HG02623 (cell line): ENCODE measurements at regions not wholly inside any gene's neighbourhood (a gene's known extent, or its start where the extent isn't known, plus 50 kb on each side); places are given as distances from the start of the nearest gene placed in this dataset.
"Not testable (repeated sequence)": the region's sequence is repeated elsewhere in the genome, so short reads cannot be mapped to it uniquely, and the experiment has no call there.

Experiments used
- ATAC-seq: cut with Tn5 transposase; IDR thresholded peaks from one replicate; pipeline ENCODE4 v1.9.1; 2021; ENCODE audit warnings: moderate library complexity; ENCODE audit not compliant: unreplicated experiment

DNA sequence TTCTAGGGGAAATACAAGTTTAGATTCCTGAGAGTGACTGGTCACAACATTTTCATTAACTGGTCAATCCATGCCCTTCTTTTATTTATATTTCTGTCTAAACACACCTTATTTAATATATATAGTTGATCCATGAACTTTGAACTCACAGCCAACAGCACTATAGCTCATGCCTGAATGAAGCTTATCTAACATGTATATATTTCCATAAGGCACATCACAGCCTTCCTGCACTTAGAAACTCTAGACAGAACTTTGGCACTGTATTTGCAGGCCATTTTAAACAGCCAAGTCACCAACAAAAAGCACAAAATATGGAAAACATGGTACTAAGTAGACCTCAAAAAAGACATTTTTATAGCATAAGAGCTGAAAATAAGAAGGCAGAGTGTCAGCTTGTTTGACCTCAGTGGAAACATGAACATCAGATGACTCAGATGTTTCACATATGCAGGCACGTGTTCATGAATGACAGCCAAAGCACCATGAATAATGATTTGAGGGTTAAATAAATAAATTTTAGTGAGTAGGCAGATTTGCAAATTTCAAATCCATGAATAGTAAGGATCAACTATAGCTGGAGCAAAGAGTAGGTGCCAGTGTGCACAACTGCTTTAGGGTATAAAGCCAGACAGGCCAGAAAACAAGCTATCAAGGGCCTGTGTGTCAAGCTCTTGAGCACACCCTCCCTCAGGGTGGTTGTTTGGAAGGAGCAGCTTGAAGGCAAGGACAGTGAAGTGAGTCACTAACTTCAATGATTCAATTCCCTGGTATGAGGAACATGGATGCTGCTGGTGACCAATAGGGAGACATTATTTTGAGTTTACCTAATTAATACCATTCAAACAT lies 88.9 kb upstream of the NT5E start:
- ATAC-seq, result no peak

DNA sequence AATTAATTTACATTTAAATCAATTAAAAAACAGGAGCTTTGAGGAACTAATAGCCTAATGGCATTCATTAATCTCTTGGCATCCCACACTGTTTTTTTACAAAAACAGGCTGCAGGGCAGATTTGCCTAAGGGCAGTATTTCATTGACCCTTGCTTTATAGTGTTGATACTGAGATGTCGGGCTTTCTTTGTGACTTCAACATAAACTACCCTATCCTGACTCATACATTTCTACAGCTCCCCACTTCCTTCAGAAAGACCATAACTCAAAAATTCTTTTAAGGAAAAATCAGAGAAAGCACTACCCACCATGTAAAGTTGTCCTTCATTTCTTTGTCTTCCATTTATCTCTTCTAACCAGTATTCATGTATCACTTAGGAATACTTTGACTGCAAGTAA lies 92.2 kb upstream of the NT5E start:
- ATAC-seq, result no peak

DNA sequence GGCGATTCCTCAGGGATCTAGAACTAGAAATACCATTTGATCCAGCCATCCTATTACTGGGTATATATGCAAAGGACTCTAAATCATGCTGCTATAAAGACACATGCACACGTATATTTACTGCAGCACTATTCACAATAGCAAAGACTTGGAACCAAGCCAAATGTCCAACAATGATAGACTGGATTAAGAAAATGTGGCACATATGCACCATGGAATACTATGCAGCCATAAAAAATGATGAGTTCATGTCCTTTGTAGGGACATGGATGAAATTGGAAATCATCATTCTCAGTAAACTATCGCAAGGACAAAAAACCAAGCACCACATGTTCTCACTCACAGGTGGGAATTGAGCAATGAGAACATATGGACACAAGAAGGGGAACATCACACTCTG lies 93.1 kb upstream of the NT5E start:
- ATAC-seq, result not testable (repeated sequence)

DNA sequence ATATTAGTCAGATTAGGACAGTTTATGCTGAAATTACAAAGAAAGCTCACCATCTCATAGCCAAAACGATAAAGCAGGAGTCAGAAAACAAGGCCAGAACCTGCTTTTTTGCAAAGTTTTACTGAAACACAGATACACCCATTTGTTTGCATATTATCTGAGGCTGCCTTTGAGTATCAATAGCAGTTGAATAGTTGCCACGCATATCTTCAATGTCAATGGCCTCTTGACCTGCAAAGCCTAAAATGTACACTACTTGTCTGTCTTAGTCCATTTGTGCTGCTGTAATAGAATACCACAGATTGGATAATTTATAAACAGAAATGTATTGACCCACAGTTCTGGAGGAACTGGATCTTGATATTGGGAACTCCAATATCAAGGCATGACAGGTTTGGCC lies 94.1 kb upstream of the NT5E start:
- no peak for ATAC-seq

DNA sequence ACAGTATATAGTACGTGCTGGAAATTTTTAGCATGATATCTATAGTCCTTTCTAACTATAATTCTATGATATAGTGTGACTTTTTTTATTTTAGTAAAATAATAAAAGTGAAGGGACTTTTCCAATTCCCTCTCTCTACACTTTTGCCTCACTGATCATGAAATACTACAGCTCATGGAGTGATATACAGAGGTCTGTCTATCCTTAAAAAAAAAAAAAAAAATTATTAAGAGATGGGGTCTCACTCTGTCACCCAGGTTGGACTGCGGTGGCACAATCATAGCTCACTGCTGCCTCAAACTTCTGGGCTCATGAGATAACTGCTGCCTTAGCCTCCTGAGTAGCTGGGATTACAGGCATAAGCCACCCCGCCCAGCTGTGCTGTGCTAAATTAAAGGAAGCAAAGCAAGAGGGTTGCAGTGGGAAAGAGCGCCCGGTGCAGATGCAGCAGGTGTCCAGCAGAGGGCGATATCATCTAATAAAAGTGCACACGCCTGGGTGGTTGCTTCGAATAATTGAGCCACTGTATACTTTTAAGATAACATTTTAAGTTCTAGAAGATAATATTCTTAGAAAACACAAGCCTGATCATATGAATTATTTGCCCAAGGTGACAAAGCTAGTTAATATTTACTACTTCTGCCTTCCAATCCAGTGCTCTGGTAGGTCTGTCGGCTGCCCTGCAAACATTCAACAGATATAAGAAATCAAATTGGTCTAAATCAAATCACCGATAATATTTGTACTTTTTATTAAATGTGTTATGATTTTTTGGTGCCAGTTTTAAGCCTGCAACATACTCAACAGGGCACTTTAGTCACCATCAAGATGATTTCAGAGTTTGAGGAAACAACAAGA lies 94.9 kb upstream of the NT5E start:
- ATAC-seq, result peak; percentile 87

DNA sequence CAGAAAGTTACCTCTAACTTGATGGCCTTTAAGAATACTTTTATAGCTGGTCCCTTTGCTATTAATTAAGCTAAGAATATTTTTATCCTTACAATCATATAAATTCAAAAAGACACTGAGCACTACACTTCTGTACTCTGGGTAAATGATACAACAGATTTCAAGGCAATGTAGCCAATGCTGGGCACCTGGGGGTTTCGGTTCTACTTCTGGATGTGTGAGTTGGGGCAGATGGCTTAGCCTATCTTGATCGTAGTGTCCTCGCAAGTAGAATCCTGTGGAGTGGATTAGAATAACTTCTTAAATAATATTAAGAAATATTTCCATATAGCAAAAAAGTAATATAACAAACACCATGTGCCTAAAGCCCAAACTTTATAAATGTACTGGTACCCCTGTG lies 96.9 kb upstream of the NT5E start:
- ATAC-seq, result no peak

DNA sequence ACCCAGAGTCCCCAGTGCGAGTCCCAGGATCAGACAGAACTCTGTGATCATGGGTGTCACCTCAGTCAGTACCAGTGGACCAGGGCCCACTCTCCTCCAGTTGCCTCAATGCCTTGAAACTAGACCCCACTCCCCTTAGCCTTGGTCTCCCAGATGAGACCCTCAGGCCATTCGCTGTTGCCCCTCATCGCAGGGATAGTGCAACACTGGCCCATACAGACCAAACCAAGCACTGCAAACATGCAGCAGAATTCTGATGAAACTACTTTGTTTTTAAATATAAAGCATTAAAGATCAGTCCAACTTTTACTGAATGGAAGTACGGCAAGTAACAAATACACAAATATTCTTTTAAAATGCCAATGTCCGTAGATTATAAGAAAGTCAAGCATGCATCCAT lies 101.2 kb upstream of the NT5E start:
- ATAC-seq, result no peak

DNA sequence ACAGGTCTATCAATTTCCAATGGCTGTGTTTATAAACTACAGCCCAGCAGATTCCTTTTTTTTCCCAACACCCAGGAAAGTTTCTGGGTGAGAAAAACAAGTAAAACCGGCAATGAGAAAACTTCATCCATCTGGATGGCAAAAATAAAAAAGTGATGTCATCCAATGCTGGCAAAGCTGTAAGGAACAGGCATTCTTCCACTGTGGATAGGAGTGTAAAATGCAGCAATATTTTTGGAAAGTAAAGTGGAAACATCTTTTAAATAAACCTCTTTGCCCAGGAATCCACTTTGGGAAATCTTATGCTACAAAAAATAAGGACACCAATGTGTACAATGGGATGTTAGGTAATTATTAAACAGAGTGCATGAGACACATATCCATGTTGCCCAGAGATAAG lies 102.1 kb upstream of the NT5E start:
- ATAC-seq, result no peak

DNA sequence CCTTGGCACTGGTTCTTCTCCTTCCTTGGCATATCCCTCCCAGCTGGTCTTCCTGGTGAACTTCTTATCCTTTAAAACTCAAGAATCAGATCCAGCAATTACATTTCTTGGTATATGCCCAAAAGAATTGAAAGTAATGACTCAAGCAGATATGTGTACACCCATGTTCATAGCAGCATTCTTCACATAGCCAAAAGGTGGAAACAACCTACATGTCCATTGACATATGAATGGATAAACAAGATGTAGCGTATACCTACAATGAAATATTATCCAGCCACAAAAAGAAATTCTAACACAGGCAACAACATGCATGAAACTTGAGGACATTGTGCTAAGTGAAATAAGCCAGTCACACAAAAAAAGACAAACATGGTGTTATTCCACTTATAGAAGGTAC lies 103.7 kb upstream of the NT5E start:
- ATAC-seq, result no peak

DNA sequence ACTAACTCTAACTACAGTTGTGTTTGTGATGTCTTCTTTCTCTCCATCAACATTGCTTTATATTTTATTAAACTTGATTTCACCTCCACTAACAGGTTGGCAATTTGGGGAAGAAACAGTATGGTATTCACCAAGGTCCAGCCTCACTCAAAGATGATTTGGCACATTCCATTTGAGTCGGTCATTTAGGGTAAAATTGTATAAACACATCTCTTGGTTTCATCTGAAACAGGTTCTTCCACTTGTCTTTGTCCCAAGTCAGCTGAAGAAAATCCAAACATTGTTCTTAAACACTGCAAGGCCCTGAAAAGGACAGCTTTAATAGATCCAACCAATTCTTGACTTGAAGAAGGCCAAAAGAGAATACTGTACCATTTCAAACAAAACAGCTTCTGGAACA lies 104.9 kb upstream of the NT5E start:
- ATAC-seq, result no peak

DNA sequence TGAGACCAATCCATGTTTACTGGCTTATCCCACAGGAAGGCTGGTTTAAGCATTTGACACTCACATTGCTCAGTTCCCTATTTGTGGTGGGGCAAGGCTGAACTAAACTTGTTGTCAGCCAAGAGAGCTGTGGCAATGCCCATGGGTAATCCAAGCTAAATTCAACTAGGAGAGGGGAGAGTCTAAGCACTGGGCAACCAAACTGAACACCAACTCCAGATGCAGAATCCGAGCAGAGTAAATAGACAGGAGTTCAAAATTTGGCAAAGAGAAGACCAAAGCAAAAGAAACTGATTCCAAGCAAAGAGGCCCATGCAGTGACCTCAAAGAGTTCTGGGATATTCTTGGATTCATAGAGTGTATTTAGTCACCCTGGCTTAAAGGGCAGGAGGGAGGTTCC lies 106.5 kb upstream of the NT5E start:
- no peak for ATAC-seq

DNA sequence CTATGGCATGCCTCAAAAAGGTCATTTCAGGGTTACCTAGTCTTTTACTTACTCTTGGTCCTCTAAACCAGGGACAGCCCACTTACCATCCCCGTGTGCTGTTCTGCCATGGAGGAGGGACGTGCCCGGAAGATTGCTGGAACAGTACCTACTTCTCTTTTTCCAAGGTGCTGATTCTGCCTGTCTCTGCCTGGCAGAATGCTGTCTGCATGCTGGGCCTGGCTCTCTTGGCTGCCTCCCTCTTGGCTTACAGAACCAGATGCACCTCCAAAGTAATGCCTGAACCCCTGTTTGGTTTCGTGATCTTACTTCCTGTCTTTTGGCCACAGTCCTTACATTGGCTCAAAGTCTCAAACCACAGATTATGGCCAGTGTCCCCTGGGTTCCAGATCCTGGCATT lies 120.7 kb upstream of the NT5E start:
- ATAC-seq, result no peak

DNA sequence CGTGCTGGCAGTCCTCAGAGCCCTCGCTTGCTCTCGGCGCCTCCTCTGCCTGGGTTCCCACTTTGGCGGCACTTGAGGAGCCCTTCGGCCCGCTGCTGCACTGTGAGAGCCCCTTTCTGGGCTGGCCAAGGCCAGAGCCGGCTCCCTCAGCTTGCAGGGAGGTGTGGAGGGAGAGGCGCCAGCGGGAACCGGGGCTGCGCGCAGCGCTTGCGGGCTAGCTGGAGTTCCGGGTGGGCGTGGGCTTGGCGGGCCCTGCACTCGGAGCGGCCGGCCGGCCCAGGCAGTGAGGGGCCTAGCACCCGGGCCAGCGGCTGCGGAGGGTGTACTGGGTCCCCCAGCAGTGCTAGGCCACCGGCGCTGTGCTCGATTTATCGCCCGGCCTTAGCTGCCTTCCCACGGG lies 124.1 kb upstream of the NT5E start:
- ATAC-seq, result not testable (repeated sequence)

DNA sequence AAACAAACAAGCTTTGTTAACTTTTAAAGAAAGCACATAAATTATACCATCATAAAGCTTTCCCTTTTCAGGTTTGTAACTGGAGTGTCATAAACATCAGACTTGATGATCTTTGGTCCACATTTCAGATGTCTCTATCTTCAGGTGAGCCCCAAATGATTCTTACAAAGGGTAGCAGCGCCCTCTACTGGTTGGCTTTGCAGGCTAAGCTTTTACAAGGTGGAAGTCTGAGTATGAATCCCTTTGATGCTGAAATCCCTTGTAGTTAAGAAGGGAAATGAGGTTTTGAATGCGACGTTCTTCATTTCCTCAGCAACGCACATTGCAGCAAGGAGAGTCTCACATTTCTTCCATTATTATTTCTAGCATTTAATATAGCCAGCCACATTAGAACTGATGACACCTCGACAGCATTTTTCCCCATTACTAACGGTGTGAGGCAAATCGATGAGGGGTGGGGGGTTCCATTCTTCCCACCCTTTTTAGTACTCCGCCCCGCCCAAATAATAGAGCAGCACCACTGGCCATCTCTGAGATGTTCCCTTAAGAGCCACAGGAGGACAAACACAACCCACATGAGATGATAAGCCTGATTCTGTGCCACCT lies 126.3 kb upstream of the NT5E start:
- peak; percentile 89 for ATAC-seq

DNA sequence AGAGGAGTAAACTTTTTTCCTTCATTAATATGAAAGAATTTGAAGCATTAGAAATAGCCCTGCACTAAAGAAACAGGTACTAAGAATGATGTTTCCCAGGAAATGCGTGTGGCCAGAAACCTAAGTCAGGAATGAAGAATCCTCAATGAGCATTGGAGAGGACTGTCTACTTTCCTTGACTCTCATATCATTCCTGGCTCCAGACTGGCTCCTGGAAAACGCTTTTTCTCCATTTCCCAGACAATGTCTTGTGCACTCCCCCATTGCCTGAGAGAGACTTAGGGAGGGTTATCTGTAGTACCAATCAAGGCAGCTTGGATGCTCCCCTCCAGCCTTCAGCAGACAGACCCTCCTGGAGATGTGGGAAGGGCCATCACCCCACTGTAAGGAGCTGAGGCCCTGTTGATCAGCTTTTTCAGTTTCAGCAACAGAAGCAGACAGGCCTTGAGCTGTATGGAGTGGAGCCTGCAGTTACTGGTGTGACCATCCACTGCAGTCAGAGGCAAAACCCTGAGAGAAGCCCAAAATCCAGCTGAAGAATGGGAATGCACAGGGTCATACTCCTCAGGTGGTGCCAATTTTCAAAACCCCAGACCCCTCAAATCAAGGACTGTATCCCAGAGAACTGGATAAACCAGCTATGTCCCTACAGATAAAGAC lies 127.3 kb upstream of the NT5E start:
- ATAC-seq, result no peak

DNA sequence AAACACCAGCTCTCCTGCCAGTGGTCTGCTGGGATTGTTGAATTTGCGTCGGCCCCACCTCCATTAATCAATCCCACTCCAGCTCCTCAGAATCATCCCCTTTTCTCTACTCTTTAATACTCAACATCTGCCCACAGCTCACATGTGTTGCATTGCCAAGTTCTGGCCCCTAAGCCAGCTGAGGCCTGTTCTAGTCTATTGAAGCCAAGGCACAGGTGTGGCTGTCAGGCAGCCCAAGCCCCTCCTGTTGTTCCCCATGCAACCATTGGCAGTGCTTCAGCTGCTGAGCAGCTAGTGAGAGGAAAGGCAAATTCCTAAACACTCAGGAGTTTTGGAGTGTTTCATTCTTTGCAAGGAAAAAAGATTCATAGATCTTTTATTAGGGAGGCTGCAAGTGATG lies 128.0 kb upstream of the NT5E start:
- ATAC-seq, result no peak

DNA sequence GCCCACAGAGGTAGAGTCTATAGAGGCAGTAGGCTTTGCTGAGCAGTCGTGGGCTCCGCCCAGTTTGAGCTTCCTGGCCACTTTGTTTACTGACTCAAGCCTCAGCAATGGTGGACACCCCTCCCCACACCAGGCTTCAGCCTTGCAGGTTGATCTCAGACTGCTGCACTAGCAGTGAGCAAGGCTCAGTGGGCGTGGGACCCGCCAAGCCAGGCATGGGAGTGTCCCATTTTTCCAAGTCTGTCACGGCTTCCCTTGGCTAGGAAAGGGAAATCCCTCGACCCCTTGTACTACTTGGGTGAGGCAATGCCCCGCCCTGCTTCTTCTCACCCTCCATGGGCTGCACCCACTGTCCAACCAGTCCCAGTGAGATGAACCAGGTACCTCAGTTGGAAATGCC lies 135.3 kb upstream of the NT5E start:
- ATAC-seq, result no peak

DNA sequence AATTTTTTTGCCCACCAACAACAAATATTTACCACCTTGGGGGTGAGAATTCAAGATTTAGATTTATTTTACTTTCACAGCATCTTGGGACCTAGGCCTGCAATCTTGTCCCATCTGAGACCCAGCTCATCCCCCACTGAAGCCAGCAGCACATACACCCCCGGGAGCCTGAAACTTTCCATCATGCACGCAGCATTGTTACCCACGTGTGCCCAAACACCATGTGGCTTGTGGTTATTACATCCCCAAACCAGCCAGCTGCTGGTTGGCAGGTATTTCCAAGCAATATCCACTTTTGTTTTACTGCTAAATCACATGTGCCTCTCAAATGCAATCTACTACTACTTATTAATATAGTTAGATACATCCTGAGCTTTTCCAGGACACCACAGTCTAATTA lies 149.3 kb upstream of the NT5E start:
- no peak for ATAC-seq

DNA sequence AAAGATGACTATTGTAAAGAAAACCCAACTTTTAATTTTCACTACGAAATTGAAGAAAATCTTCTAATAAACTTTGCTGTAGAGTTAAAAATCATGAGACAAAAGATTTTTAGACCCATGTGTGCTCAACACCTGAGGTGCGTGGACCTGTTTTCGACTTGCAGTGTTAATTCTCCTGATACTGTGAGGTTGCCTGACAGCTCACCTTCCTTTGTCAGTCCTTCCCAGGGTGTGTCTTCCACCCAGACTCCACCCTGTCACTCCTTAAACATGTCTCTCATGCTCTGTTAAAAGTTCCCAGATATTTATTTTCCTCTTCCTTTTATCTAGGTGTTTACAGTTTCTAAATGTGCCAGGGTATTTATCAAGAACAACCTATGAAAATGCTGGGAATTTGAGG lies 151.3 kb upstream of the NT5E start:
- no peak for ATAC-seq

DNA sequence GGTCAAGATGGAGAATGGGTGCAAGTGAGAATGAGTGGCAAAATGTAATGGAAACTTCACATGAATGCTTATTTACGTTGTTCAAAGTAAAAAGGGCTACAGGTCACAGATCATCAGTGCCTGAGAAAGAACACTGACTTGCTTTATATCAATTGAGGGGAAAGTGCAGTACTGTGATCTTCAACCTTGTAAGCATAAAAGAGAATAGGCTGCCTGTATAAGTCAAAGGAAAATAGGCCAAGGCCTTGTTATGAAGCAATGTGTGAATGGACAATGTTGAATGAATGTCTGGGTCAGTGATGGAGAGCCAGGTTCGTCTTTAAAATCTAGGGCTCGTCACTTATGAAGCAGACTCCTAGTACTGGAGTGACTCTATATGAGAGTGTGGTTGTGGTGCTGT lies 158.6 kb upstream of the NT5E start:
- no peak for ATAC-seq

DNA sequence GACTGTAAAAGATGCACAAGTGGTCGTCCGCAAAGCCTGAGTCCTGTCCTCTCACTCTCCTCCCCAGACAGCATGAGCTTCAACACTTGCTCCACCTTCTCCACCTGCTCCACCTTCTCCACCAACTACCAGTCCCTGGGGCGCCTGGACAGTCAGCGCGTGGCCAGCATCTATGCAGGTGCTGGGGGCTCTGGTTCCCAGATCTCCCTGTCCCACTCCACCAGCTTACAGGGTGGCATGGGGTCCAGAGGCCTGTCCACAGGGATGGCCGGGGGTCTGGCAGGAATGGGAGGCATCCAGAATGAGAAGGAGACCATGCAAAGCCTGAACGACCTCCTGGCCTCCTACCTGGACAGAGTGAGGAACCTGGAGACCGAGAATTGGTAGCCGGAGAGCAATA lies 162.2 kb upstream of the NT5E start:
- no peak for ATAC-seq
